Ishikawa (cell line): ENCODE measurements at regions not wholly inside any gene's neighbourhood (a gene's known extent, or its start where the extent isn't known, plus 50 kb on each side); places are given as distances from the start of the nearest gene placed in this dataset.

Experiments used
- CREB1 ChIP-seq: IDR thresholded peaks from 2 replicates; pipeline ENCODE4 v1.6.1; 2012; ENCODE audit warnings: low read depth
- EP300 ChIP-seq: IDR thresholded peaks from 2 replicates; pipeline ENCODE4 v1.6.1; 2012; ENCODE audit warnings: borderline replicate concordance
- FOXM1 ChIP-seq: IDR thresholded peaks from 2 replicates; pipeline ENCODE4 v1.6.1; 2012; ENCODE audit warnings: low read depth, borderline replicate concordance
- NFIC ChIP-seq: IDR thresholded peaks from 2 replicates; pipeline ENCODE4 v1.6.1; 2012
- TAF1 ChIP-seq: IDR thresholded peaks from 2 replicates; pipeline ENCODE4 v1.6.1; 2012; ENCODE audit warnings: low read depth, mild to moderate bottlenecking
- TCF12 ChIP-seq: IDR thresholded peaks from 2 replicates; pipeline ENCODE4 v1.6.1; 2012; ENCODE audit warnings: low read depth
- YY1 ChIP-seq: IDR thresholded peaks from 2 replicates; pipeline ENCODE4 v1.6.1; 2012; ENCODE audit warnings: low read depth
- TF ChIP-seq, protein P1 (sequence below): IDR thresholded peaks from 2 replicates; pipeline ENCODE4 v1.6.1; 2012
- TF ChIP-seq, protein P2 (sequence below): IDR thresholded peaks from 2 replicates; pipeline ENCODE4 v1.6.1; 2012; ENCODE audit warnings: low read depth, mild to moderate bottlenecking

DNA sequence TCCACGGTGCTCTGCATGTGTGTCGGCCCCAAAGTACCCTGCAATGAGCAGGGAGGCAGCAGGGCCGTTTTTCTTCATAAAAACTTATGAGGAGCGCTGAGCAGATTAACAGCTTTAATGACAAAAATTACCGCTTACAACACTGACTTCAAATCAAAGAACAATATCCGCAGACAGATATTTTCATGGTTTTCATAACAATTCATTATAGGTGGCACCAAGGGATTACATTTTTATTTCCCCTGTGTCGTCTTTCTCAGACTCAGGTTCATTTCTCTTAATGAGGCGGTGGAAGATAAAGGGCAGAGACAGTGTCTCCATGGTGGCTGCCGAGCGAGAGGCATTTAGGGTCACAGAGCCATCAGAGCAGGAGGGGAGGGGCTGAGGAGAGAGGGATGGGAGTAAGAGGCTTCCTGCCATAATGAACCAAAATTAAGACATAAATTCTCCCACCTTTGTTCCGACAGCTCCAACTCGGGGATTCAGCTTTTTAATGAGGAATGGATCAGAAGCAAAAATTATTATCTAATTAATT lies 240.7 kb upstream of the CLINT1 start:
- no peak for TF ChIP-seq TAF1
- TF ChIP-seq EP300: no peak
- no peak for TF ChIP-seq CREB1
- no peak for TF ChIP-seq NFIC
- TF ChIP-seq YY1: no peak
- TF ChIP-seq, protein P1, sequence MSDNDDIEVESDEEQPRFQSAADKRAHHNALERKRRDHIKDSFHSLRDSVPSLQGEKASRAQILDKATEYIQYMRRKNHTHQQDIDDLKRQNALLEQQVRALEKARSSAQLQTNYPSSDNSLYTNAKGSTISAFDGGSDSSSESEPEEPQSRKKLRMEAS: no peak
- TF ChIP-seq, protein P2, sequence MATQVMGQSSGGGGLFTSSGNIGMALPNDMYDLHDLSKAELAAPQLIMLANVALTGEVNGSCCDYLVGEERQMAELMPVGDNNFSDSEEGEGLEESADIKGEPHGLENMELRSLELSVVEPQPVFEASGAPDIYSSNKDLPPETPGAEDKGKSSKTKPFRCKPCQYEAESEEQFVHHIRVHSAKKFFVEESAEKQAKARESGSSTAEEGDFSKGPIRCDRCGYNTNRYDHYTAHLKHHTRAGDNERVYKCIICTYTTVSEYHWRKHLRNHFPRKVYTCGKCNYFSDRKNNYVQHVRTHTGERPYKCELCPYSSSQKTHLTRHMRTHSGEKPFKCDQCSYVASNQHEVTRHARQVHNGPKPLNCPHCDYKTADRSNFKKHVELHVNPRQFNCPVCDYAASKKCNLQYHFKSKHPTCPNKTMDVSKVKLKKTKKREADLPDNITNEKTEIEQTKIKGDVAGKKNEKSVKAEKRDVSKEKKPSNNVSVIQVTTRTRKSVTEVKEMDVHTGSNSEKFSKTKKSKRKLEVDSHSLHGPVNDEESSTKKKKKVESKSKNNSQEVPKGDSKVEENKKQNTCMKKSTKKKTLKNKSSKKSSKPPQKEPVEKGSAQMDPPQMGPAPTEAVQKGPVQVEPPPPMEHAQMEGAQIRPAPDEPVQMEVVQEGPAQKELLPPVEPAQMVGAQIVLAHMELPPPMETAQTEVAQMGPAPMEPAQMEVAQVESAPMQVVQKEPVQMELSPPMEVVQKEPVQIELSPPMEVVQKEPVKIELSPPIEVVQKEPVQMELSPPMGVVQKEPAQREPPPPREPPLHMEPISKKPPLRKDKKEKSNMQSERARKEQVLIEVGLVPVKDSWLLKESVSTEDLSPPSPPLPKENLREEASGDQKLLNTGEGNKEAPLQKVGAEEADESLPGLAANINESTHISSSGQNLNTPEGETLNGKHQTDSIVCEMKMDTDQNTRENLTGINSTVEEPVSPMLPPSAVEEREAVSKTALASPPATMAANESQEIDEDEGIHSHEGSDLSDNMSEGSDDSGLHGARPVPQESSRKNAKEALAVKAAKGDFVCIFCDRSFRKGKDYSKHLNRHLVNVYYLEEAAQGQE: no peak
- TF ChIP-seq FOXM1: no peak
- TF ChIP-seq TCF12: no peak
